Skeletal muscle satellite cell (primary cell): ENCODE measurements at regions not wholly inside any gene's neighbourhood (a gene's known extent, or its start where the extent isn't known, plus 50 kb on each side); places are given as distances from the start of the nearest gene placed in this dataset.
"Not testable (repeated sequence)": the region's sequence is repeated elsewhere in the genome, so short reads cannot be mapped to it uniquely, and the experiment has no call there.

Experiments used
- H3K27me3 ChIP-seq: 2 replicates; pipeline ENCODE4 v1.7.0; 2013; ENCODE audit warnings: low read length; ENCODE audit not compliant: control insufficient read depth, insufficient read depth
- H3K36me3 ChIP-seq: 2 replicates; pipeline ENCODE4 v1.7.0; 2013; ENCODE audit warnings: mild to moderate bottlenecking, control low read depth, low read length; ENCODE audit not compliant: insufficient read depth
- H3K4me1 ChIP-seq: 2 replicates; pipeline ENCODE4 v1.7.0; 2013; ENCODE audit warnings: low read length; ENCODE audit not compliant: control insufficient read depth, insufficient read depth
- H3K4me2 ChIP-seq: 2 replicates; pipeline ENCODE4 v1.7.0; 2013; ENCODE audit warnings: mild to moderate bottlenecking, low read length
- H3K4me3 ChIP-seq: 2 replicates; pipeline ENCODE4 v1.7.0; 2013; ENCODE audit warnings: low read length
- H3K9ac ChIP-seq: 2 replicates; pipeline ENCODE4 v1.7.0; 2013; ENCODE audit warnings: mild to moderate bottlenecking, low read depth, low read length, moderate library complexity
- H3K9me3 ChIP-seq: replicated peaks from 2 replicates; pipeline ENCODE4 v1.7.0; 2013; ENCODE audit warnings: mild to moderate bottlenecking, control low read depth, low read length

DNA sequence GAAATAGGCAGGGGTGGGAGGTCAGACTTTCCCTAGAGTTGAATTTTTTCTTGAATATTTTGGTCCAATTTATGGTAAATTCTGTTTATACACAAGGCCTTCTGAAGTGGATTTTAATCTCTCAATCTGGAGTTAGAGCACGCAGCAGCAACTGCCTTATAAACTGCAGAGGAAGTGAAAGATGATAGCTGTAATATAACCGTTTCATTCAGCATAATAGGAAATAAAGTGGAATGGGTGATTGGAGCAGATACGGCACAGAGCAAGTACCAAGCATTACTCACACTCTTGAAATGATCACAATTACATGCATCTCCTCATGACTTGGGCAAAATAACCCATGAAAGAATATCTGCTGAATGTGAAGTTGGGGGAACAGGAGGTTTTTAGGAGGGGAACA lies 106.8 kb downstream of the ARRDC4 start:
- Histone ChIP-seq H3K9ac (no peak overlapping the region), H3K4me3 (no peak overlapping the region), H3K4me2 (peak overlapping the region; percentile 30), H3K9me3 (no peaks in the 10 kb centered on the region), H3K27me3 (no peaks in the 10 kb centered on the region), H3K36me3 (no peaks in the 10 kb centered on the region), H3K4me1 (peaks cover 12% of the 10 kb centered on the region)

DNA sequence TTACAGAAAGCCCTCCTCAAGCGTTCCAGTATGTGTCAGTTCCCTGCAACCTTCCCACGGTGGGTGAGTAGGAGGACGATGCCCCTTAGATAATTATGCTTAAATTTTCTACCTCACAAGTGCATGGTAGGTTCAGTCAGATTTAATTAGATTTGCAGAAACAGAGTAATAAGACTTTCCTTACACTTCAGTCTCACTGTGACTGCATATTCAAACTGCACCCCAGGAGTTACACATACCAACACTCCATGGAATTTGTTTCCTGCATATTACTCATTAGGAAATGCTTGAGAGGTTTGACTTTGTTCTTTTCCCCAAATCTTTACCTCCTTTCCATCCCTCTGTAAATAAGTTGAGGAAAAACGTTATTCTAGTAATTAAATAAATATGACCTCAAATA lies 108.8 kb downstream of the ARRDC4 start:
- no peak overlapping the region for H3K4me2 ChIP-seq
- H3K9ac ChIP-seq = no peak overlapping the region
- no peak overlapping the region for H3K4me3 ChIP-seq
- no peaks in the 10 kb centered on the region for H3K36me3 ChIP-seq
- no peaks in the 10 kb centered on the region for H3K9me3 ChIP-seq
- H3K27me3 ChIP-seq = no peaks in the 10 kb centered on the region
- H3K4me1 ChIP-seq = peaks cover 12% of the 10 kb centered on the region

DNA sequence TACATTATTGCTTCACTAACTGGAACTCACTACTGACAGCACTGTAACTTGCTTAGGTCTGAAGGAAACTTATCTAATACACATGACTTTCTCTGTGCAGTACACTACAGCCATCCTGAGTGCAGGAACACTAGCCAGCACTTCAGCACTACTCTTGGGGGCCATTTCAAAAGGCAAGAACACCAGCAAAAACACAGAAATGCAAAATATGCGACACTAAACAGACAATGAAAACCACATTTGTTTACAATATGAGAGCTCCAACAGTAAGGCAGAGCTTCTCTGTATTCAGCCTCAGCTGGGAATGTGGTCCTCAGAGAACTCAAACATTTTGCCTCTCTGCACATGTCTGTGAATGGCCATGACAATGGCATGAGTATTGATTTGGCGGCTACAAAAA lies 109.6 kb downstream of the ARRDC4 start:
- Histone ChIP-seq H3K9ac (no peak overlapping the region), H3K4me1 (peaks cover 12% of the 10 kb centered on the region), H3K36me3 (no peaks in the 10 kb centered on the region), H3K4me2 (no peak overlapping the region), H3K4me3 (no peak overlapping the region), H3K9me3 (no peaks in the 10 kb centered on the region), H3K27me3 (no peaks in the 10 kb centered on the region)

- Histone ChIP-seq H3K36me3 (no peaks in the 10 kb centered on the region), H3K4me2 (no peak overlapping the region), H3K9ac (no peak overlapping the region), H3K9me3 (no peaks in the 10 kb centered on the region), H3K4me3 (no peak overlapping the region), H3K4me1 (peaks cover 20% of the 10 kb centered on the region), H3K27me3 (no peaks in the 10 kb centered on the region)
These were observed 111.3 kb downstream of the ARRDC4 start for GRCh38 chr15:98071786-98072185.

- H3K9me3 ChIP-seq = no peaks in the 10 kb centered on the region
- H3K9ac ChIP-seq = no peak overlapping the region
These were observed 114.9 kb downstream of the ARRDC4 start for GRCh38 chr15:98075441-98075840.

DNA sequence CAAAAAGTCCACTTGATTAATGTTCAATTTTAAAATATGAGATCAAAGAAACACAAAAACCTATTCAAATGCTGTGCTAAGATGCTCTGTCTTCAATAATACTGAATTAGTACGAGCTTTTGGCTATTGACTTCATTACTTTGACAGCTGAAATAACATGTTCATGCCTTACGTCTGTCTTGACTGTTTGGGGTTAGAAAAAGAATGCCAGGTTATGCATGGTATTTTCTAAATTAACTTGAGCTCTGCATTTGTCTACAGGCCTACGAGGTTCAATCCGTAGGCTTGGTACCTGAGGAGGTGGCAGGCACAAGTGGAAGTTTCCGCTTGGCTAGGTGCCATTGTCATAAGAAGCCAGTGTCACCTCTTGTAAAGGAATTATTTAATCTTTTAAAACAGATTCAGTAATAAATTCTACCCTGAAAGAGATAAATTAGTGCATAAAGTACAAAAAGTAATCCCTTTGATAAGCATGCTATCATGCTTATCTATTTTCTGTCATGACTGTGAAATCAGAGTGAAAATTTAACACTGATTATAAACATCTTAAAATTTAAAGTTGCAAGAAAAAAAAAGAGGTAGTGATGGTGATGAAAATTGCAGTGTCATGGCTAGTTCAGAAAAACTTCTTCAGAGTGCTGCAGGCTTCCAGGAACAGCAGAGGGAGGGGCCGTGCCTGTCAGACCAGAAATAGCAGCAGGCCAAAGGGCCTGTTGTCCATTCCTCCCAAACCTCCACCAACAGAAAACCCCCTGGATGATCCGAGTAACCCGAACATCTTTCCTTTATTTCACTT lies 115.7 kb downstream of the ARRDC4 start:
- Histone ChIP-seq H3K36me3 (no peaks in the 10 kb centered on the region), H3K9me3 (no peaks in the 10 kb centered on the region), H3K4me3 (no peak overlapping the region), H3K4me2 (peak overlapping the region; percentile 9), H3K9ac (peak overlapping the region; percentile 54), H3K4me1 (peaks cover 14% of the 10 kb centered on the region), H3K27me3 (no peaks in the 10 kb centered on the region)

More at GRCh38 chr15:98075441-98075840, 114.9 kb downstream of the ARRDC4 start:
- H3K4me3 ChIP-seq = no peak overlapping the region
- peaks cover 14% of the 10 kb centered on the region for H3K4me1 ChIP-seq
- H3K27me3 ChIP-seq = no peaks in the 10 kb centered on the region
- no peaks in the 10 kb centered on the region for H3K36me3 ChIP-seq
- no peak overlapping the region for H3K4me2 ChIP-seq

DNA sequence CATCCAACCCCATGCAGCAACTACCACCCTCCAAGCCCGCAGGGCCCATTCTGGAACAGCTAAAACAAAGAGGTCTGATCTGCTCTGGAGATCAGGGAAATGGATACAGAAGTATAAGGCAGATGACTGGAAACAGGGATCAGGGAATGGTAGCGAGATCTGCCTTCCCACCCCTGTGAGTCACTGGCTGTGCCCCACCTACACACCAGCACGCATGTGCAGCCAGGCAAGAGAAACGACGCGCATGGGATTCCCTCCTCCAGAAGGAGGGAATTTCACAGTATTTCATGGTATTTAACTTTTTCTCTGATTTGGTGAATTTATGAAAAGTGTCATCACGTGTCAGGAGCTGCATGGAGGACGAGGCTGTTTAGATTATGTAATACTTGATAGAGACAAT lies 116.7 kb downstream of the ARRDC4 start:
- peaks cover 14% of the 10 kb centered on the region for H3K4me1 ChIP-seq
- H3K4me3 ChIP-seq = no peak overlapping the region
- no peaks in the 10 kb centered on the region for H3K36me3 ChIP-seq
- H3K9ac ChIP-seq = peak overlapping the region; percentile 54
- H3K27me3 ChIP-seq = no peaks in the 10 kb centered on the region
- no peaks in the 10 kb centered on the region for H3K9me3 ChIP-seq
- H3K4me2 ChIP-seq = peak overlapping the region; percentile 9

DNA sequence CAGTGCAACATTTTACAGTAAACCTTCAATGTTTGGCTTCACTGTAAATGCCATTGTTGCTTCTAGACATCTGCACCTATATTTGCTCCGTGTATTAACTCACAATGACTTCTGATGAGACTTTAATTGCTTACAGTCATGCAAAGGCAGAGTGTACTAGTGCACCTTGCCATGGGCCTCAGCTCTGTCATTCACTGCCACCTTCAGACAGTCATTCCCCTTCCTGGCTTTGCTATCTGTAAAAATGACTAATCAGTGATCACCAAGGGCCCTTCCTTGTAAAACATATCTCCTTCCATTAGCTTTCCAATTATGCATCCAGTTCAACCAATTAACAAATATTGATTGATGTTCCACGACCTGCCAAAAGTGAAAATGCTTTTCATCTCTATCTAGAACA lies 120.3 kb downstream of the ARRDC4 start:
- peaks cover 14% of the 10 kb centered on the region for H3K4me1 ChIP-seq
- no peak overlapping the region for H3K4me2 ChIP-seq
- no peaks in the 10 kb centered on the region for H3K27me3 ChIP-seq
- H3K36me3 ChIP-seq = no peaks in the 10 kb centered on the region
- H3K4me3 ChIP-seq = no peak overlapping the region
- no peaks in the 10 kb centered on the region for H3K9me3 ChIP-seq
- no peak overlapping the region for H3K9ac ChIP-seq

- H3K9ac ChIP-seq = no peak overlapping the region
- no peaks in the 10 kb centered on the region for H3K27me3 ChIP-seq
- no peak overlapping the region for H3K4me3 ChIP-seq
- no peaks in the 10 kb centered on the region for H3K36me3 ChIP-seq
- no peaks in the 10 kb centered on the region for H3K4me1 ChIP-seq
- H3K9me3 ChIP-seq = no peaks in the 10 kb centered on the region
- H3K4me2 ChIP-seq = no peak overlapping the region
These were observed 122.9 kb downstream of the ARRDC4 start for GRCh38 chr15:98083203-98083910.

DNA sequence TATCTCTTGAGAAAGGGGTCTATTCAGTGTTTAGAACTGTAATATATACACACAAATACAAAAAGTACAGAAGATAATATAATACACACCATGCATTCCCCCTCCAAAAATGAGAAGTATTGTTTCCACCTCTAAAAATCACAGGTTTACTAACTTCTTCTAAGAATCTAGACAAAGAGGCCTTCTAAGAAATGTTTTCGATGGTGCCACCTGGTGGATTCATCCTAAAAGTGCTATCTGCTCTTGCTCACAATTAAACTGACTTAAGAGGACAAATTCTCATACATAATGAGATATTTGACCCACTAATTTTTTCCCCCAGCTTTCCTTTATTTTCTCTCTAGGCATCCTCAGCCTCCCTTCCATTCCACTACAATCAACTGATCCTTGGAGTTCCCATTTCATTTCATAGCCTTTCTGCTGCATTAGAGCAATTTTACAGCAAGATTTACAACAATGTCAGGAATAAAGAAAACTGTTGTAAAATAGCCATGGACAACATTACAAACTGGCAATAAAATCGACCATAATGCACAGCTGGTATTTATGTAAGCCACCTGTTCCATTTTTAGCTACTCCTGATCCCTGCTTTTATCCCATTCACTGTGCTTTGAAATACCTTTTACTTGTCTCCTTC lies 124.6 kb downstream of the ARRDC4 start:
- Histone ChIP-seq H3K4me2 (no peak overlapping the region), H3K36me3 (no peaks in the 10 kb centered on the region), H3K9me3 (no peaks in the 10 kb centered on the region), H3K4me3 (no peak overlapping the region), H3K4me1 (no peaks in the 10 kb centered on the region), H3K27me3 (no peaks in the 10 kb centered on the region), H3K9ac (no peak overlapping the region)

- not testable (repeated sequence) for H3K4me2 ChIP-seq, H3K36me3 ChIP-seq, H3K4me1 ChIP-seq, H3K27me3 ChIP-seq, H3K9me3 ChIP-seq, H3K9ac ChIP-seq, H3K4me3 ChIP-seq
These were observed 127.9 kb downstream of the ARRDC4 start for GRCh38 chr15:98088307-98088945.
